HepG2 (cell line): ENCODE measurements at regions not wholly inside any gene's neighbourhood (a gene's known extent, or its start where the extent isn't known, plus 50 kb on each side); places are given as distances from the start of the nearest gene placed in this dataset.

ENCODE experiments used
- ATAC-seq: fragments of 200-7000 bp; cut with Tn5 transposase; 3 replicates; pipeline ENCODE4 v1.9.1; 2020; ENCODE audit warnings: mild to moderate bottlenecking, moderate library complexity
- BruUV-seq: library from RNA; stranded (reverse); fragments of 400-500 nt; replicated peaks from 2 replicates; lab custom pipeline; 2021; lab: Mats Ljungman, UMichigan
- CTCF ChIA-PET: fragments of 300-600 bp; formaldehyde crosslinking; extraction: SDS; loops from one replicate; lab custom pipeline; 2021; ENCODE audit warnings: low total read pairs, inconsistent platforms, low intra/inter-chr PET ratio; lab: Yijun Ruan, JAX
- POLR2A ChIA-PET: fragments of 350-600 bp; sonication (Branson Sonifier 250); formaldehyde crosslinking; loops from one replicate; lab custom pipeline; 2020; ENCODE audit warnings: antibody characterized with exemption, inconsistent platforms; lab: Yijun Ruan, JAX
- DNase-seq: peaks from one replicate; pipeline ENCODE4 v3.0.0-alpha.2; 2015; ENCODE audit warnings: low spot score
- FAIRE-seq: peaks from 3 replicates; lab custom pipeline; 2011; peaks lifted over from hg19 to GRCh38; lab: Jason Lieb, UNC
- H2AFZ ChIP-seq: one replicate; pipeline ENCODE4 v1.6.1; 2011; ENCODE audit warnings: low read length, inconsistent platforms
- H3K27ac ChIP-seq: fragments of 300-600 bp; 3 replicates; pipeline ENCODE4 v1.8.0; 2011; ENCODE audit warnings: mixed run types, mild to moderate bottlenecking, mixed read lengths, low read length, inconsistent platforms; ENCODE audit not compliant: insufficient read depth; ENCODE audit errors: extremely low read length
- H3K27me3 ChIP-seq, 2 experiments: fragments of 200-600 bp in 1 of 2; 2 replicates in 1 of 2; 3 replicates in 1 of 2; pipeline versions ENCODE4 v1.6.0 to v1.8.0; 2011; ENCODE audit warnings: low read length in 2 of 2, mild to moderate bottlenecking in 2 of 2, moderate library complexity in 2 of 2, inconsistent platforms in 1 of 2; ENCODE audit not compliant: insufficient read depth in 2 of 2, control insufficient read depth in 1 of 2
- H3K36me3 ChIP-seq, 2 experiments: fragments of 200-600 bp in 1 of 2; replicated peaks in 1 of 2; 2 replicates in 1 of 2; 3 replicates in 1 of 2; pipeline versions ENCODE4 v1.5.1 to v1.8.0; 2011; ENCODE audit warnings: low read length in 2 of 2, inconsistent platforms in 1 of 2; ENCODE audit not compliant: insufficient read depth in 2 of 2, control insufficient read depth in 1 of 2
- H3K4me1 ChIP-seq: 2 replicates; pipeline ENCODE4 v1.5.1; 2012; ENCODE audit warnings: low read length, inconsistent platforms; ENCODE audit not compliant: insufficient read depth
- H3K4me2 ChIP-seq: 2 replicates; pipeline ENCODE4 v1.6.0; 2011; ENCODE audit warnings: low read depth, low read length, inconsistent platforms
- H3K4me3 ChIP-seq, 3 experiments: fragments of 200-600 bp in 1 of 3; sonication (generic), shearing (Covaris generic) in 1 of 3; replicated peaks in 1 of 3; 2 replicates each; pipeline ENCODE4 v1.5.1; 2011 to 2016; ENCODE audit warnings: low read length in 3 of 3, inconsistent platforms in 2 of 3, low read depth in 2 of 3, mild to moderate bottlenecking in 2 of 3, control low read depth in 1 of 3, mixed read lengths in 1 of 3; ENCODE audit not compliant: insufficient read depth in 1 of 3
- H3K79me2 ChIP-seq: one replicate; pipeline ENCODE4 v1.6.1; 2011; ENCODE audit warnings: low read length, inconsistent platforms; ENCODE audit not compliant: insufficient read depth
- H3K9ac ChIP-seq: 2 replicates; pipeline ENCODE4 v1.6.0; 2011; ENCODE audit warnings: mild to moderate bottlenecking, low read depth, low read length, inconsistent platforms; ENCODE audit not compliant: insufficient read depth
- H3K9me3 ChIP-seq: 2 replicates; pipeline ENCODE4 v1.5.1; 2012; ENCODE audit warnings: mild to moderate bottlenecking, low read length
- H4K20me1 ChIP-seq: 2 replicates; pipeline ENCODE4 v1.6.0; 2011; ENCODE audit warnings: inconsistent platforms, mild to moderate bottlenecking, low read length, moderate library complexity; ENCODE audit not compliant: insufficient read depth
- ATRX ChIP-seq: sonication (generic); formaldehyde crosslinking; IDR thresholded peaks from 2 replicates; pipeline ENCODE4 v1.4.0; 2020; ENCODE audit warnings: missing genetic modification reagents, borderline replicate concordance
- HDAC2 ChIP-seq: sonication (generic); formaldehyde crosslinking; IDR thresholded peaks from 2 replicates; pipeline ENCODE4 v1.4.0; 2020; ENCODE audit warnings: missing genetic modification reagents
- IKZF5 ChIP-seq: IDR thresholded peaks from 2 replicates; pipeline ENCODE4 v1.6.1; 2018; ENCODE audit warnings: missing genetic modification reagents, mild to moderate bottlenecking, missing compliant biosample characterization
- MBNL3 ChIP-seq: fragments of 250-450 bp; sonication (Bioruptor Pico); conservative IDR thresholded peaks from 2 replicates; pipeline ENCODE4 v1.8.0; 2022; ENCODE audit warnings: mild to moderate bottlenecking, inconsistent platforms
- MXD4 ChIP-seq: IDR thresholded peaks from 2 replicates; pipeline ENCODE4 v1.6.1; 2016; ENCODE audit warnings: mild to moderate bottlenecking, missing biosample characterization, missing genetic modification reagents
- NKX3-1 ChIP-seq: sonication (generic); formaldehyde crosslinking; IDR thresholded peaks from 2 replicates; pipeline ENCODE4 v1.5.0; 2020; ENCODE audit warnings: missing genetic modification reagents
- PRDM15 ChIP-seq: sonication (generic); formaldehyde crosslinking; IDR thresholded peaks from 2 replicates; pipeline ENCODE4 v1.4.0; 2020; ENCODE audit warnings: missing genetic modification reagents
- PREB ChIP-seq: sonication (generic); formaldehyde crosslinking; IDR thresholded peaks from 2 replicates; pipeline ENCODE4 v1.4.0; 2020; ENCODE audit warnings: missing genetic modification reagents
- TBP ChIP-seq: sonication (generic); formaldehyde crosslinking; IDR thresholded peaks from 2 replicates; pipeline ENCODE4 v1.5.0; 2020; ENCODE audit warnings: missing genetic modification reagents
- U2AF1 ChIP-seq: fragments of 200-400 bp; formaldehyde crosslinking; optimal IDR thresholded peaks from 2 replicates; pipeline ENCODE3; 2017; ENCODE audit warnings: mild to moderate bottlenecking, low read depth, low read length
- ZBTB25 ChIP-seq: IDR thresholded peaks from 2 replicates; pipeline ENCODE4 v1.6.1; 2018; ENCODE audit warnings: missing genetic modification reagents
- ZIK1 ChIP-seq: sonication (generic); formaldehyde crosslinking; IDR thresholded peaks from 2 replicates; pipeline ENCODE4 v1.5.0; 2020; ENCODE audit warnings: mild to moderate bottlenecking, low read depth, missing genetic modification reagents, borderline replicate concordance
- ZMYM2 ChIP-seq: sonication (generic); formaldehyde crosslinking; IDR thresholded peaks from 2 replicates; pipeline ENCODE4 v1.8.0; 2022; ENCODE audit warnings: mild to moderate bottlenecking, missing genetic modification reagents
- ZNF253 ChIP-seq: sonication (generic); formaldehyde crosslinking; IDR thresholded peaks from 2 replicates; pipeline ENCODE4 v1.8.0; 2022; ENCODE audit warnings: mild to moderate bottlenecking, missing genetic modification reagents, borderline replicate concordance
- ZNF317 ChIP-seq: sonication (generic); formaldehyde crosslinking; IDR thresholded peaks from 2 replicates; pipeline ENCODE4 v1.5.0; 2020; ENCODE audit warnings: mild to moderate bottlenecking, missing genetic modification reagents
- ZNF33B ChIP-seq: sonication (generic); formaldehyde crosslinking; IDR thresholded peaks from 2 replicates; pipeline ENCODE4 v1.5.1; 2020; ENCODE audit warnings: mild to moderate bottlenecking, missing genetic modification reagents
- ZNF513 ChIP-seq: sonication (generic); formaldehyde crosslinking; conservative IDR thresholded peaks from 2 replicates; pipeline ENCODE4 v1.5.0; 2020; ENCODE audit warnings: missing genetic modification reagents
- ZNF580 ChIP-seq: IDR thresholded peaks from 2 replicates; pipeline ENCODE4 v1.6.1; 2016; ENCODE audit warnings: low read depth, borderline replicate concordance
- WGBS: methylation state at CpG from one replicate; pipeline ENCODE4 v1.1.6; 2017; ENCODE audit warnings: low lambda C conversion rate; 5-methylcytosine and 5-hydroxymethylcytosine counted together
- in situ Hi-C: cut with HindIII; loops from 2 replicates; pipeline ENCODE4 v1.10.0; 2017; ENCODE audit warnings: low pct_unique_long_range_greater_than_20kb; ENCODE audit not compliant: extremely low pct_ligation_motif_present
- intact Hi-C: fragments of 100-400 bp; cut with micrococcal nuclease; formaldehyde crosslinking; loops from one replicate; pipeline ENCODE4 v1.10.0; 2022; ENCODE audit not compliant: unreplicated experiment

GRCh38 chr4:123615901-123616300, 219.3 kb downstream of the SPRY1 start:
- no peaks in the 10 kb centered on the region for H3K9me3 ChIP-seq
- H2AFZ ChIP-seq: no peak overlapping the region
- peaks cover 42% of the 10 kb centered on the region for H3K4me1 ChIP-seq
- ATAC-seq (no peak), FAIRE-seq (no peak), DNase-seq (no peak)
- 100% methylated on average over 2 of the region's 2 CpGs for WGBS
- no peak overlapping the region for H3K9ac ChIP-seq
- H3K27me3 ChIP-seq: no peaks in the 10 kb centered on the region
- in situ Hi-C loops: no loop called here
- intact Hi-C loops: no loop called here
- H3K36me3 ChIP-seq: no peaks in the 10 kb centered on the region
- H3K79me2 ChIP-seq: no peaks in the 10 kb centered on the region
- no peaks in the 10 kb centered on the region for H4K20me1 ChIP-seq
- no peak overlapping the region for H3K4me2 ChIP-seq
- no peak overlapping the region for H3K4me3 ChIP-seq
- BruUV-seq: no TSS peak
- ChIA-PET CTCF (no interaction called here), POLR2A (no interaction called here)
- H3K27ac ChIP-seq: no peak overlapping the region
- TF ChIP-seq HDAC2 (no peak), ZMYM2 (CRISPR knock-in tag) (no peak), ZNF580 (CRISPR knock-in tag) (no peak), U2AF1 (no peak), ZIK1 (CRISPR knock-in tag) (no peak), MBNL3 (no peak), IKZF5 (CRISPR knock-in tag) (no peak), ZBTB25 (CRISPR knock-in tag) (no peak), ZNF33B (no peak), PREB (no peak), ZNF513 (no peak), NKX3-1 (CRISPR knock-in tag) (no peak), MXD4 (CRISPR knock-in tag) (no peak), PRDM15 (CRISPR knock-in tag) (no peak), ZNF317 (CRISPR knock-in tag) (no peak), TBP (no peak), ATRX (CRISPR knock-in tag) (no peak), ZNF253 (CRISPR knock-in tag) (no peak)
